ENCODE measurements at regions not wholly inside any gene's neighbourhood (a gene's known extent, or its start where the extent isn't known, plus 50 kb on each side); places are given as distances from the start of the nearest gene placed in this dataset.

GRCh38 chr3:168476360-168476980 lies 380.7 kb upstream of the GOLIM4 start:
- TF ChIP-seq, protein P1, sequence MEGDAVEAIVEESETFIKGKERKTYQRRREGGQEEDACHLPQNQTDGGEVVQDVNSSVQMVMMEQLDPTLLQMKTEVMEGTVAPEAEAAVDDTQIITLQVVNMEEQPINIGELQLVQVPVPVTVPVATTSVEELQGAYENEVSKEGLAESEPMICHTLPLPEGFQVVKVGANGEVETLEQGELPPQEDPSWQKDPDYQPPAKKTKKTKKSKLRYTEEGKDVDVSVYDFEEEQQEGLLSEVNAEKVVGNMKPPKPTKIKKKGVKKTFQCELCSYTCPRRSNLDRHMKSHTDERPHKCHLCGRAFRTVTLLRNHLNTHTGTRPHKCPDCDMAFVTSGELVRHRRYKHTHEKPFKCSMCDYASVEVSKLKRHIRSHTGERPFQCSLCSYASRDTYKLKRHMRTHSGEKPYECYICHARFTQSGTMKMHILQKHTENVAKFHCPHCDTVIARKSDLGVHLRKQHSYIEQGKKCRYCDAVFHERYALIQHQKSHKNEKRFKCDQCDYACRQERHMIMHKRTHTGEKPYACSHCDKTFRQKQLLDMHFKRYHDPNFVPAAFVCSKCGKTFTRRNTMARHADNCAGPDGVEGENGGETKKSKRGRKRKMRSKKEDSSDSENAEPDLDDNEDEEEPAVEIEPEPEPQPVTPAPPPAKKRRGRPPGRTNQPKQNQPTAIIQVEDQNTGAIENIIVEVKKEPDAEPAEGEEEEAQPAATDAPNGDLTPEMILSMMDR (IDR thresholded peaks at IDR 0.05; ENCODE audit: insufficient read depth, low read length, poor library complexity, severe bottlenecking), result no peak
- TF ChIP-seq EZH2phosphoT487 (conservative IDR thresholded peaks at IDR 0.05; ENCODE audit: low read length), result no peak
